Endothelial cell of umbilical vein (primary cell): ENCODE measurements at regions not wholly inside any gene's neighbourhood (a gene's known extent, or its start where the extent isn't known, plus 50 kb on each side); places are given as distances from the start of the nearest gene placed in this dataset.

Source experiments
- BruUV-seq: library from RNA; stranded (reverse); fragments of 400-500 nt; replicated peaks from 2 replicates; lab custom pipeline; 2021; lab: Mats Ljungman, UMichigan
- CTCF ChIA-PET: fragments of 300-600, 350-600 bp; sonication (Branson Sonifier 250); formaldehyde crosslinking; loops from one replicate; lab custom pipeline; 2021; ENCODE audit warnings: antibody characterized with exemption, inconsistent platforms; lab: Charles Lee
- POLR2A ChIA-PET: fragments of 300-600, 350-600 bp; sonication (Branson Sonifier 250); formaldehyde crosslinking; loops from one replicate; lab custom pipeline; 2021; ENCODE audit warnings: antibody characterized with exemption, inconsistent platforms; lab: Charles Lee
- DNase-seq: peaks from one replicate; pipeline ENCODE4 v3.0.0-alpha.2; 2011; ENCODE audit warnings: low read depth, low spot score
- FAIRE-seq: peaks from 2 replicates; lab custom pipeline; 2011; peaks lifted over from hg19 to GRCh38; lab: Jason Lieb, UNC
- H2AFZ ChIP-seq: 2 replicates; pipeline ENCODE4 v1.6.0; 2012; ENCODE audit warnings: low read depth, low read length, control low read depth, inconsistent platforms
- H3K27ac ChIP-seq: 2 replicates; pipeline ENCODE4 v1.5.1; 2011; ENCODE audit warnings: low read depth, mild to moderate bottlenecking, control low read depth, low read length, moderate library complexity; ENCODE audit not compliant: insufficient read depth
- H3K27me3 ChIP-seq, 2 experiments: 2 replicates each; pipeline versions ENCODE4 v1.6.0 to v1.6.1; 2011; ENCODE audit warnings: low read length in 2 of 2, mixed read lengths in 1 of 2; ENCODE audit not compliant: control insufficient read depth in 2 of 2, insufficient read depth in 2 of 2
- H3K36me3 ChIP-seq, 2 experiments: 2 replicates in 1 of 2; 3 replicates in 1 of 2; pipeline ENCODE4 v1.5.1; 2011; ENCODE audit warnings: low read length in 2 of 2, mild to moderate bottlenecking in 1 of 2, moderate library complexity in 1 of 2; ENCODE audit not compliant: control insufficient read depth in 2 of 2, insufficient read depth in 2 of 2; ENCODE audit errors: extremely low read depth in 1 of 2
- H3K4me1 ChIP-seq: 3 replicates; pipeline ENCODE4 v1.5.1; 2011; ENCODE audit warnings: mild to moderate bottlenecking, low read length; ENCODE audit not compliant: control insufficient read depth, insufficient read depth; ENCODE audit errors: extremely low read depth
- H3K4me2 ChIP-seq: 2 replicates; pipeline ENCODE4 v1.6.1; 2011; ENCODE audit warnings: low read length, control low read depth, mixed read lengths; ENCODE audit not compliant: insufficient read depth
- H3K4me3 ChIP-seq, 3 experiments: fragments of 200-600 bp in 1 of 3; sonication (generic), shearing (Covaris generic) in 1 of 3; replicated peaks in 1 of 3; 2 replicates each; pipeline ENCODE4 v1.5.1; 2011 to 2016; ENCODE audit warnings: control low read depth in 3 of 3, low read length in 3 of 3, mild to moderate bottlenecking in 2 of 3, inconsistent platforms in 1 of 3, low read depth in 1 of 3, moderate library complexity in 1 of 3; ENCODE audit not compliant: insufficient read depth in 1 of 3
- H3K79me2 ChIP-seq: 2 replicates; pipeline ENCODE4 v1.6.0; 2012; ENCODE audit warnings: low read length, inconsistent platforms; ENCODE audit not compliant: control insufficient read depth, insufficient read depth
- H3K9ac ChIP-seq: replicated peaks from 2 replicates; pipeline ENCODE3; 2011; ENCODE audit warnings: low read length, control low read depth; ENCODE audit not compliant: insufficient read depth; ENCODE audit errors: extremely low read depth
- H3K9me1 ChIP-seq: replicated peaks from 3 replicates; pipeline ENCODE4 v1.6.0; 2011; ENCODE audit warnings: mild to moderate bottlenecking, low read length; ENCODE audit not compliant: control insufficient read depth, insufficient read depth; ENCODE audit errors: extremely low read depth
- H3K9me3 ChIP-seq: replicated peaks from 2 replicates; pipeline ENCODE4 v1.5.1; 2012; ENCODE audit warnings: low read length, inconsistent platforms; ENCODE audit not compliant: control insufficient read depth, insufficient read depth
- H4K20me1 ChIP-seq: replicated peaks from 2 replicates; pipeline ENCODE3; 2011; ENCODE audit warnings: mild to moderate bottlenecking, low read length; ENCODE audit not compliant: control insufficient read depth, insufficient read depth; ENCODE audit errors: extremely low read depth
- CTCF ChIP-seq, 2 donors: IDR thresholded peaks; 1 replicate in 1 of 2; 2 replicates in 1 of 2; pipeline ENCODE4 v1.5.1; 2011; ENCODE audit warnings: low read length in 2 of 2, mild to moderate bottlenecking in 2 of 2, moderate library complexity in 2 of 2, control low read depth in 1 of 2, inconsistent platforms in 1 of 2, low read depth in 1 of 2; ENCODE audit not compliant: insufficient read depth in 1 of 2; ENCODE audit errors: extremely low read depth in 1 of 2
- EZH2 ChIP-seq: IDR thresholded peaks from 2 replicates; pipeline ENCODE4 v1.6.1; 2012; ENCODE audit warnings: borderline replicate concordance, low read depth, mild to moderate bottlenecking, moderate library complexity, low read length, inconsistent platforms; ENCODE audit not compliant: severe bottlenecking
- FOS ChIP-seq: IDR thresholded peaks from 2 replicates; pipeline ENCODE4 v1.6.1; 2011; ENCODE audit warnings: mild to moderate bottlenecking, low read length, moderate library complexity, borderline replicate concordance; ENCODE audit not compliant: insufficient read depth
- GATA2 ChIP-seq: IDR thresholded peaks from 2 replicates; pipeline ENCODE4 v1.7.0; 2011; ENCODE audit warnings: low read depth, mild to moderate bottlenecking, moderate library complexity, mixed read lengths, low read length; ENCODE audit not compliant: insufficient read length, insufficient read depth
- JUN ChIP-seq: IDR thresholded peaks from 2 replicates; pipeline ENCODE4 v1.6.1; 2011; ENCODE audit warnings: borderline replicate concordance, low read depth; ENCODE audit not compliant: insufficient read length, insufficient read depth
- MAX ChIP-seq: IDR thresholded peaks from 2 replicates; pipeline ENCODE4 v1.6.1; 2011; ENCODE audit not compliant: insufficient read depth, insufficient read length
- POLR2A ChIP-seq: IDR thresholded peaks from 2 replicates; pipeline ENCODE4 v1.6.1; 2012; ENCODE audit warnings: low read depth, mild to moderate bottlenecking, control low read depth, low read length
- POLR2AphosphoS5 ChIP-seq: IDR thresholded peaks from 2 replicates; pipeline ENCODE4 v1.6.1; 2012; ENCODE audit warnings: low read depth, mild to moderate bottlenecking, control low read depth, low read length, moderate library complexity; ENCODE audit not compliant: insufficient read depth
- dilution Hi-C: fragments of 300-500 bp; cut with MboI; formaldehyde crosslinking; loops from one replicate; pipeline ENCODE4 v1.15.0; 2019; ENCODE audit warnings: low sequenced_read_pairs; ENCODE audit not compliant: extremely low pct_ligation_motif_present
- intact Hi-C: fragments of 100-400 bp; cut with micrococcal nuclease; formaldehyde crosslinking; loops from one replicate; pipeline ENCODE4 v1.10.0; 2022

- CTCF ChIA-PET: no interaction called here
- no peaks in the 10 kb centered on the region for H3K9me1 ChIP-seq
- peaks cover 8% of the 10 kb centered on the region for H3K4me1 ChIP-seq
- POLR2A ChIA-PET: no interaction called here
- no TSS peak for BruUV-seq
- no peaks in the 10 kb centered on the region for H4K20me1 ChIP-seq
- H3K27me3 ChIP-seq: no peaks in the 10 kb centered on the region
- no peak for DNase-seq
- H3K9ac ChIP-seq: no peak overlapping the region
- no peaks in the 10 kb centered on the region for H3K79me2 ChIP-seq
- FAIRE-seq: no peak
- no peak overlapping the region for H3K27ac ChIP-seq
- intact Hi-C loops (no loop called here), dilution Hi-C loops (no loop called here)
- H3K4me2 ChIP-seq: no peak overlapping the region
- H3K9me3 ChIP-seq: no peaks in the 10 kb centered on the region
- no peaks in the 10 kb centered on the region for H3K36me3 ChIP-seq
- no peak overlapping the region for H2AFZ ChIP-seq
- no peak for TF ChIP-seq FOS
- TF ChIP-seq POLR2A: no peak
- TF ChIP-seq CTCF (IDR thresholded peaks at IDR 0.05; ENCODE audit: extremely low read depth in 1 of 2, insufficient read depth in 1 of 2, low read depth in 1 of 2, low read length in 2 of 2): no peak
- no peak for TF ChIP-seq POLR2AphosphoS5
- no peak for TF ChIP-seq EZH2
- TF ChIP-seq JUN: no peak
- TF ChIP-seq GATA2: no peak
- TF ChIP-seq MAX: no peak
- no peak overlapping the region for H3K4me3 ChIP-seq
Measured at GRCh38 chr5:54668096-54668495, 150.5 kb downstream of the SNX18 start.
